H9 (cell line): ENCODE measurements at regions not wholly inside any gene's neighbourhood (a gene's known extent, or its start where the extent isn't known, plus 50 kb on each side); places are given as distances from the start of the nearest gene placed in this dataset.
A peak's percentile ranks its signal among the peaks of the same experiment; 100 is the strongest.
"Not testable (repeated sequence)": the region's sequence is repeated elsewhere in the genome, so short reads cannot be mapped to it uniquely, and the experiment has no call there.

Experiments used
- DNase-seq: peaks from one replicate; pipeline ENCODE4 v3.0.0-alpha.2; 2017
- H2AFZ ChIP-seq: one replicate; pipeline ENCODE4 v1.6.1; 2013; ENCODE audit warnings: mild to moderate bottlenecking, low read length, control low read depth, moderate library complexity
- H2AK5ac ChIP-seq: 2 replicates; pipeline ENCODE4 v1.6.1; 2013; ENCODE audit warnings: low read length, control low read depth, mixed read lengths; ENCODE audit not compliant: insufficient read length
- H2BK120ac ChIP-seq: one replicate; pipeline ENCODE4 v1.6.1; 2013; ENCODE audit warnings: low read depth, mild to moderate bottlenecking, low read length, control low read depth, inconsistent platforms; ENCODE audit not compliant: poor library complexity, severe bottlenecking
- H2BK12ac ChIP-seq: 2 replicates; pipeline ENCODE4 v1.6.1; 2013; ENCODE audit warnings: low read length, control low read depth, mixed read lengths, low read depth; ENCODE audit not compliant: insufficient read length
- H2BK15ac ChIP-seq: 2 replicates; pipeline ENCODE4 v1.6.1; 2013; ENCODE audit warnings: low read depth, low read length, control low read depth
- H2BK20ac ChIP-seq: one replicate; pipeline ENCODE4 v1.6.1; 2013; ENCODE audit warnings: low read depth, mild to moderate bottlenecking, low read length, control low read depth, inconsistent platforms; ENCODE audit not compliant: poor library complexity, severe bottlenecking
- H2BK5ac ChIP-seq: 2 replicates; pipeline ENCODE4 v1.6.1; 2013; ENCODE audit warnings: low read length, control low read depth, mixed read lengths; ENCODE audit not compliant: insufficient read length
- H3K14ac ChIP-seq: 2 replicates; pipeline ENCODE4 v1.6.1; 2013; ENCODE audit warnings: low read length, control low read depth; ENCODE audit not compliant: insufficient read depth
- H3K18ac ChIP-seq: 2 replicates; pipeline ENCODE4 v1.6.1; 2013; ENCODE audit warnings: low read depth, mild to moderate bottlenecking, mixed read lengths, low read length, control low read depth; ENCODE audit not compliant: insufficient read length
- H3K23ac ChIP-seq: 2 replicates; pipeline ENCODE4 v1.6.1; 2013; ENCODE audit warnings: low read length, control low read depth, mixed read lengths, low read depth; ENCODE audit not compliant: insufficient read length
- H3K23me2 ChIP-seq: 2 replicates; pipeline ENCODE4 v1.6.1; 2013; ENCODE audit warnings: low read depth, mild to moderate bottlenecking, mixed read lengths, low read length, control low read depth; ENCODE audit not compliant: insufficient read length, poor library complexity, severe bottlenecking
- H3K27ac ChIP-seq: 2 replicates; pipeline ENCODE4 v1.5.1; 2013; ENCODE audit warnings: low read length, control low read depth, mixed read lengths, low read depth; ENCODE audit not compliant: insufficient read length
- H3K27me3 ChIP-seq: 2 replicates; pipeline ENCODE4 v1.6.1; 2013; ENCODE audit warnings: low read length, control low read depth, inconsistent platforms; ENCODE audit not compliant: insufficient read depth
- H3K4ac ChIP-seq: 2 replicates; pipeline ENCODE4 v1.6.1; 2013; ENCODE audit warnings: low read depth, mild to moderate bottlenecking, control low read depth, inconsistent platforms, low read length, moderate library complexity
- H3K4me1 ChIP-seq: 2 replicates; pipeline ENCODE4 v1.6.1; 2013; ENCODE audit warnings: low read length, control low read depth, inconsistent platforms; ENCODE audit not compliant: insufficient read depth
- H3K4me2 ChIP-seq: 2 replicates; pipeline ENCODE4 v1.6.1; 2013; ENCODE audit warnings: low read length, control low read depth, mixed read lengths; ENCODE audit not compliant: insufficient read length, insufficient read depth
- H3K56ac ChIP-seq: 2 replicates; pipeline ENCODE4 v1.6.1; 2013; ENCODE audit warnings: low read depth, mild to moderate bottlenecking, mixed read lengths, low read length, control low read depth; ENCODE audit not compliant: insufficient read length
- H3K79me1 ChIP-seq: 2 replicates; pipeline ENCODE4 v1.6.1; 2013; ENCODE audit warnings: low read depth, mild to moderate bottlenecking, moderate library complexity, low read length, control low read depth, inconsistent platforms; ENCODE audit not compliant: insufficient read depth, poor library complexity, severe bottlenecking
- H3K79me2 ChIP-seq: 2 replicates; pipeline ENCODE4 v1.6.1; 2013; ENCODE audit warnings: low read length, control low read depth, inconsistent platforms; ENCODE audit not compliant: insufficient read depth
- H3K9ac ChIP-seq: 2 replicates; pipeline ENCODE4 v1.6.1; 2013; ENCODE audit warnings: low read length, control low read depth, mixed read lengths; ENCODE audit not compliant: insufficient read length; ENCODE audit errors: extremely low read depth
- H3K9me3 ChIP-seq: one replicate; pipeline ENCODE4 v1.6.1; 2013; ENCODE audit warnings: low read depth, low read length, inconsistent platforms; ENCODE audit not compliant: control insufficient read depth
- H3T11ph ChIP-seq: one replicate; pipeline ENCODE4 v1.6.1; 2013; ENCODE audit warnings: mild to moderate bottlenecking, low read length, control low read depth, inconsistent platforms
- H4K20me1 ChIP-seq: one replicate; pipeline ENCODE4 v1.6.1; 2013; ENCODE audit not compliant: control insufficient read depth, insufficient read length, insufficient read depth
- H4K5ac ChIP-seq: 2 replicates; pipeline ENCODE4 v1.6.1; 2013; ENCODE audit warnings: low read depth, mild to moderate bottlenecking, mixed read lengths, low read length, control low read depth; ENCODE audit not compliant: insufficient read length
- H4K8ac ChIP-seq: replicated peaks from 2 replicates; pipeline ENCODE4 v1.6.1; 2013; ENCODE audit warnings: low read length, control low read depth, mixed read lengths, low read depth; ENCODE audit not compliant: insufficient read length
- H4K91ac ChIP-seq: 2 replicates; pipeline ENCODE4 v1.6.1; 2013; ENCODE audit warnings: low read depth, mild to moderate bottlenecking, moderate library complexity, mixed read lengths, low read length, control low read depth; ENCODE audit not compliant: insufficient read length
- H3K27ac Mint-ChIP-seq, 3 experiments: 2 replicates in 2 of 3; 3 replicates in 1 of 3; pipeline ENCODE4 v1.8.0; 2020 to 2021; ENCODE audit warnings: mixed read lengths in 3 of 3, mild to moderate bottlenecking in 1 of 3, moderate library complexity in 1 of 3
- H3K27me3 Mint-ChIP-seq: 2 replicates; pipeline ENCODE4 v1.8.0; 2021; ENCODE audit warnings: low read depth, mild to moderate bottlenecking, moderate library complexity, mixed read lengths
- H3K36me3 Mint-ChIP-seq, 3 experiments: 2 replicates in 2 of 3; 3 replicates in 1 of 3; pipeline ENCODE4 v1.8.0; 2020 to 2021; ENCODE audit warnings: low read depth in 3 of 3, mixed read lengths in 3 of 3; ENCODE audit not compliant: insufficient read depth in 1 of 3
- H3K4me1 Mint-ChIP-seq, 2 experiments: 2 replicates each; pipeline ENCODE4 v1.8.0; 2020; ENCODE audit warnings: mixed read lengths in 2 of 2
- H3K4me3 Mint-ChIP-seq, 2 experiments: 2 replicates in 1 of 2; 3 replicates in 1 of 2; pipeline ENCODE4 v1.8.0; 2020 to 2021; ENCODE audit warnings: mild to moderate bottlenecking in 2 of 2, mixed read lengths in 2 of 2, moderate library complexity in 1 of 2
- H3K9me3 Mint-ChIP-seq, 2 experiments: 2 replicates in 1 of 2; 3 replicates in 1 of 2; pipeline ENCODE4 v1.8.0; 2020; ENCODE audit warnings: mild to moderate bottlenecking in 2 of 2, mixed read lengths in 2 of 2, moderate library complexity in 1 of 2
- CTCF ChIP-seq: fragments of 200-600 bp; sonication (generic); conservative IDR thresholded peaks from 3 replicates; pipeline ENCODE4 v1.8.0; 2021; ENCODE audit warnings: antibody characterized with exemption, mild to moderate bottlenecking
- WGBS: extraction: QIAGEN DNeasy Blood & Tissue Kit; methylation state at CpG from one replicate; pipeline ENCODE4 v1.1.7; 2013; ENCODE audit warnings: missing lambda C conversion rate, low lambda C conversion rate, mixed read lengths; ENCODE audit not compliant: insufficient read length; ENCODE audit errors: extremely low coverage; 5-methylcytosine and 5-hydroxymethylcytosine counted together

- Histone ChIP-seq H3K4me2 (no peak overlapping the region), H3K23me2 (no peaks in the 10 kb centered on the region), H2BK20ac (no peak overlapping the region), H3K79me1 (no peaks in the 10 kb centered on the region), H2BK120ac (no peak overlapping the region), H4K20me1 (no peaks in the 10 kb centered on the region), H3K4ac (no peak overlapping the region), H3K9me3 (no peaks in the 10 kb centered on the region), H3K56ac (no peak overlapping the region), H3K14ac (no peak overlapping the region), H3K23ac (no peak overlapping the region), H4K91ac (no peak overlapping the region), H3K27ac (no peak overlapping the region), H2BK12ac (no peak overlapping the region), H3K18ac (no peak overlapping the region), H3K4me1 (no peaks in the 10 kb centered on the region), H2BK15ac (no peak overlapping the region), H3K9ac (no peak overlapping the region), H3K79me2 (no peaks in the 10 kb centered on the region), H2BK5ac (no peak overlapping the region), H3T11ph (no peak overlapping the region), H2AFZ (no peak overlapping the region), H4K5ac (no peak overlapping the region), H2AK5ac (no peak overlapping the region), H3K27me3 (no peaks in the 10 kb centered on the region), H4K8ac (no peak overlapping the region)
- TF ChIP-seq CTCF, result no peak
- H3K36me3 Mint-ChIP-seq, result no peaks in the 10 kb centered on the region
- no peak overlapping the region for H3K4me3 Mint-ChIP-seq
- H3K27me3 Mint-ChIP-seq, result no peaks in the 10 kb centered on the region
- H3K27ac Mint-ChIP-seq, result no peak overlapping the region
- H3K9me3 Mint-ChIP-seq, result no peaks in the 10 kb centered on the region
- no CpG with 5 or more reads among the region's 6 CpGs for WGBS
- DNase-seq, result no peak
- no peaks in the 10 kb centered on the region for H3K4me1 Mint-ChIP-seq
Observed at GRCh38 chr2:45096996-45097395, 87.7 kb upstream of the SIX2 start.

- not testable (repeated sequence) for H3K4me1 ChIP-seq, H3K23me2 ChIP-seq
- no CpG with 5 or more reads among the region's 10 CpGs for WGBS
Observed at GRCh38 chr2:45096038-45096437, 86.8 kb upstream of the SIX2 start.

More at GRCh38 chr2:45096038-45096437, 86.8 kb upstream of the SIX2 start:
- H4K8ac ChIP-seq, H4K20me1 ChIP-seq, H3K14ac ChIP-seq, H3K9me3 ChIP-seq, H3K4me1 Mint-ChIP-seq, H4K5ac ChIP-seq, H2BK120ac ChIP-seq, H4K91ac ChIP-seq, H2BK15ac ChIP-seq, H3K27ac ChIP-seq, H3K27me3 Mint-ChIP-seq, H2BK12ac ChIP-seq, H3K4ac ChIP-seq, H3K79me1 ChIP-seq, H3K23ac ChIP-seq, H3K4me2 ChIP-seq, H3K9me3 Mint-ChIP-seq, DNase-seq, H3T11ph ChIP-seq, H2BK20ac ChIP-seq, H3K36me3 Mint-ChIP-seq, H3K18ac ChIP-seq, H2AFZ ChIP-seq, H3K4me3 Mint-ChIP-seq, H2AK5ac ChIP-seq, H3K79me2 ChIP-seq, H2BK5ac ChIP-seq, H3K27me3 ChIP-seq, H3K56ac ChIP-seq, H3K9ac ChIP-seq: not testable (repeated sequence)
- peak overlapping the region in 1 of 3 experiments; percentile 49; a peak in 1 of 7 replicates for H3K27ac Mint-ChIP-seq
